Stimulated activated naive CD8-positive, alpha-beta T cell treated with anti-CD3 and anti-CD28 coated beads, Interleukin-15, amount 100 ng/mL, for 72 hours (primary cell): ENCODE measurements at regions not wholly inside any gene's neighbourhood (a gene's known extent, or its start where the extent isn't known, plus 50 kb on each side); places are given as distances from the start of the nearest gene placed in this dataset.
"Not testable (repeated sequence)": the region's sequence is repeated elsewhere in the genome, so short reads cannot be mapped to it uniquely, and the experiment has no call there.

ENCODE experiments used
- ATAC-seq: fragments of 150-1000 bp; cut with Tn5 transposase; 2 replicates; pipeline ENCODE4 v1.10.0; 2021; ENCODE audit warnings: mild to moderate bottlenecking, moderate library complexity
- DNase-seq, 2 donors: peaks; one replicate each; pipeline ENCODE4 v3.0.0; 2021 to 2022
- H3K27ac Mint-ChIP-seq, 2 donors: one replicate each; pipeline ENCODE4 v1.8.0; 2022; ENCODE audit warnings: mild to moderate bottlenecking in 2 of 2, mixed read lengths in 2 of 2, moderate library complexity in 2 of 2
- H3K27me3 Mint-ChIP-seq: one replicate; pipeline ENCODE4 v1.8.0; 2022; ENCODE audit warnings: mixed read lengths
- H3K4me1 Mint-ChIP-seq: one replicate; pipeline ENCODE4 v1.8.0; 2022; ENCODE audit warnings: mild to moderate bottlenecking, mixed read lengths
- H3K4me3 Mint-ChIP-seq, 2 donors: one replicate each; pipeline ENCODE4 v1.8.0; 2022; ENCODE audit warnings: mild to moderate bottlenecking in 2 of 2, mixed read lengths in 2 of 2, moderate library complexity in 1 of 2
- H3K9me3 Mint-ChIP-seq, 2 donors: one replicate each; pipeline ENCODE4 v1.8.0; 2022; ENCODE audit warnings: mixed read lengths in 2 of 2

- H3K9me3 Mint-ChIP-seq = no peaks in the 10 kb centered on the region
- no peaks in the 10 kb centered on the region for H3K4me1 Mint-ChIP-seq
- H3K27me3 Mint-ChIP-seq = no peaks in the 10 kb centered on the region
- H3K27ac Mint-ChIP-seq = no peak overlapping the region
- ATAC-seq (no peak), DNase-seq (no peak)
- no peak overlapping the region for H3K4me3 Mint-ChIP-seq
Measured at GRCh38 chr3:94776401-94776915, 713.6 kb downstream of the NSUN3 start.

- Mint-ChIP-seq H3K4me1 (no peaks in the 10 kb centered on the region), H3K4me3 (no peak overlapping the region), H3K27ac (no peak overlapping the region), H3K9me3 (no peaks in the 10 kb centered on the region), H3K27me3 (no peaks in the 10 kb centered on the region)
- ATAC-seq (no peak), DNase-seq (no peak)
Measured at GRCh38 chr3:94778289-94778688, 715.4 kb downstream of the NSUN3 start.

- no peak overlapping the region for H3K27ac Mint-ChIP-seq
- no peaks in the 10 kb centered on the region for H3K27me3 Mint-ChIP-seq
- H3K4me3 Mint-ChIP-seq = no peak overlapping the region
- no peaks in the 10 kb centered on the region for H3K9me3 Mint-ChIP-seq
- H3K4me1 Mint-ChIP-seq = no peaks in the 10 kb centered on the region
- DNase-seq (no peak), ATAC-seq (no peak)
Measured at GRCh38 chr3:94778814-94779494, 716.1 kb downstream of the NSUN3 start.

DNA sequence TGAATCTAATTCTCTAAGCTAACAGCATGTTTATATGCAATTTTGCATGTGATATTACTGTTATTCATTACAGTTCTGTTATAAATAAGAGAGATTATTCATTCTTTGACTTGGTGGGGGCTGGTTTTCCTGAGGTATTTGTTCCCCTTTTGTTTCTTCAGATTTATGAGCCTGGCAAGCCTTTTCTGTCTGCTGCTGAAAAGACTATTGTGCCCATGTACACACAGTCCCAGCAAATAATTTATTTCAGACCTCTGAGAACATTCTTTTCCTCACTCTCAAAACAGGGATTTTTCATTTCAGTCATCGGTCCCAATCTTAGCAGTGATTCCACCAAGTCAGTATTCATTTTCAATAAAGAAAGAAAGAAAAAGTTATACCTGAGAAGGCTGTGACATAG, 716.8 kb downstream of the NSUN3 start:
- DNase-seq (no peak), ATAC-seq (no peak)
- H3K27me3 Mint-ChIP-seq = no peaks in the 10 kb centered on the region
- H3K4me3 Mint-ChIP-seq = no peak overlapping the region
- H3K27ac Mint-ChIP-seq = no peak overlapping the region
- H3K9me3 Mint-ChIP-seq = no peaks in the 10 kb centered on the region
- H3K4me1 Mint-ChIP-seq = no peaks in the 10 kb centered on the region

DNA sequence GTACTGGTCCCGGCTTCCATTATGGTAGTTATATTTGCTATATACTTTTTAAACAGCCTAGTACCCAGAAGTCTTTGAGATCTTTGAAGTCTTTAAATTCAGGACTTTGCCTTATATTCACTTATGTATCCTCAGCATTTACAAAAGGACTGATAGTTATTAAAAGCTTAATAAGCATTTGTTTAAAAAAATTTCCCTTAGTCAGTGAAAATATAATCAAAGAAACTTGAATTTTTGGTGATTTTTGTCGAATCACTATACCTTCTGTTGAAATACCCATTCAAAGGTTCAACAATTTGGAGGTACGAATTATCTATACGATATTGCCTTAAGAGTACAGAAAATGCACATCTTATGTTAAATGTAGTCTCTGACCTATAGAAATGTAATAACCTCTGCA, 721.4 kb downstream of the NSUN3 start:
- Mint-ChIP-seq H3K27me3 (no peaks in the 10 kb centered on the region), H3K27ac (no peak overlapping the region), H3K4me3 (no peak overlapping the region), H3K4me1 (no peaks in the 10 kb centered on the region), H3K9me3 (no peaks in the 10 kb centered on the region)
- DNase-seq (no peak), ATAC-seq (no peak)

DNA sequence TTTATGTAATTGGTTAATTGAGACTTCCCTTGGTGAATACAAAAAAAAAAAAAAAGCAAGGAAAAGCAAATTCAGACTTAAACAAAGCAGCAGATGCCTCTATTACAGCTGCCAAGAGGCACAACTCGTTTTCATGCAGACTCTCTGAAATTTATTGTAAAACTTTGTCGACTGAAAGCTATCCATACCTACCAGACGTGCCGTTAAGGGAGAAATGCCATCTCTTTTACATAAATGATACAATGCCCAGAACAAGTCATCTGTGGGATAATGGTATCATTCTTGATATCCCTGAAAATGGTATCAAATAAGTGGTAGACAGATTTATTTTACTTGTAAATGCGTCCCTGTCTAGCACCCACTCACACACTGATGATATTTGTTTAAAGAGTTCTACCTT, 724.2 kb downstream of the NSUN3 start:
- H3K4me1 Mint-ChIP-seq = no peaks in the 10 kb centered on the region
- H3K27ac Mint-ChIP-seq = no peak overlapping the region

GRCh38 chr3:94787734-94788270, 724.9 kb downstream of the NSUN3 start:
- no peak for ATAC-seq
- Mint-ChIP-seq H3K27ac (no peak overlapping the region), H3K9me3 (peaks cover 4 to 6% of the 10 kb centered on the region in 2 donors), H3K27me3 (no peaks in the 10 kb centered on the region), H3K4me3 (no peak overlapping the region), H3K4me1 (no peaks in the 10 kb centered on the region)
- no peak for DNase-seq

More for the DNA sequence above, 724.2 kb downstream of the NSUN3 start:
- no peak for ATAC-seq
- Mint-ChIP-seq H3K4me3 (no peak overlapping the region), H3K27me3 (no peaks in the 10 kb centered on the region), H3K9me3 (no peaks in the 10 kb centered on the region)
- no peak for DNase-seq

GRCh38 chr3:94794563-94794962, 731.7 kb downstream of the NSUN3 start:
- no peak overlapping the region for H3K4me3 Mint-ChIP-seq

GRCh38 chr3:94799420-94800060, 736.7 kb downstream of the NSUN3 start:
- no peaks in the 10 kb centered on the region for H3K4me1 Mint-ChIP-seq
- H3K27ac Mint-ChIP-seq = no peak overlapping the region
- peaks cover 5 to 17% of the 10 kb centered on the region in 2 donors for H3K9me3 Mint-ChIP-seq
- H3K27me3 Mint-ChIP-seq = no peaks in the 10 kb centered on the region
- no peak for ATAC-seq
- no peak for DNase-seq
- H3K4me3 Mint-ChIP-seq = no peak overlapping the region

More at GRCh38 chr3:94794563-94794962, 731.7 kb downstream of the NSUN3 start:
- Mint-ChIP-seq H3K27ac (no peak overlapping the region), H3K4me1 (no peaks in the 10 kb centered on the region), H3K27me3 (no peaks in the 10 kb centered on the region), H3K9me3 (peaks cover 13 to 15% of the 10 kb centered on the region in 2 donors)
- ATAC-seq (no peak), DNase-seq (no peak)

DNA sequence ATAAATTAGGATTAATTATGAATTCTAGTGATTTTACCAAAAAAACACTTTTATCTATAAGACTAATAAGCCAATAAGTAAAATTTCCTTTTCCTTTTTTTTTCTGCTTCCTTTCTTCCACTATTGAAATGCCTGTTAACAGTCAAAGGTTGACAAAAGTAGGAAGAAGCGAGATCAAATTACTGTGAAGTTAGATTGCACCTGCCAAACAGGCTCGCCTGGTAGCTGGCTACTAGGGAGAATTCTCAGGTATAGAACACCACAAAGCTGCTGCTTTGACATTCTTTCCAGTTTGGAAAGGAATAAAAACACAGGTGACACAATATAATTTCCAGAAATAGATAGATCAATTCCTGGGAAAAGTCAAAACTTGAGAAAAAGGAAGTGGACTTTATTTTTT, 749.0 kb downstream of the NSUN3 start:
- ATAC-seq (no peak), DNase-seq (no peak)
- Mint-ChIP-seq H3K27me3 (no peaks in the 10 kb centered on the region), H3K4me1 (no peaks in the 10 kb centered on the region), H3K9me3 (peaks cover 0 to 5% of the 10 kb centered on the region in 2 donors), H3K27ac (no peak overlapping the region), H3K4me3 (no peak overlapping the region)

DNA sequence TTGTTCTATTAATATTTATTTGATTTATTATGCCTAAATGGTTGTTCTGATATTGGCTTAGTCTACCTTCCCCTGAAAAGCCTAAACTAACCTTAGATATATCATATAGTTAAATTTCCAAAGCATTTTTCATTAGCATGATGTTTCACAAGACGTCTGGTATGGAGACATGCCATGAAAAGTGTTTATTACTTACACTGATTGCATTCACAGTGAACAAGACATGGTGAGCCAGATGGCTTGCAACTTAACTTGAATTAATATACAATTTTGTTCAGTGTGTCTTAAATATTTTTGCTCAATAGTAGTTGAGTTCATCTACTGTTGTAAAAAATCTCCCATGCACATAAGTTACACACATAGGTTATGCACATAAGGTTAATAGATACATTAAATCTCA, 758.4 kb downstream of the NSUN3 start:
- H3K27me3 Mint-ChIP-seq = no peaks in the 10 kb centered on the region
- peaks cover 0 to 8% of the 10 kb centered on the region in 2 donors for H3K9me3 Mint-ChIP-seq
- no peaks in the 10 kb centered on the region for H3K4me1 Mint-ChIP-seq
- no peak overlapping the region for H3K4me3 Mint-ChIP-seq
- H3K27ac Mint-ChIP-seq = no peak overlapping the region
- DNase-seq (no peak), ATAC-seq (no peak)

- Mint-ChIP-seq H3K27me3 (no peaks in the 10 kb centered on the region), H3K4me1 (no peaks in the 10 kb centered on the region), H3K27ac (no peak overlapping the region), H3K9me3 (peaks cover 0 to 11% of the 10 kb centered on the region in 2 donors), H3K4me3 (no peak overlapping the region)
- DNase-seq (no peak), ATAC-seq (no peak)
Measured at GRCh38 chr3:94822298-94822697, 759.4 kb downstream of the NSUN3 start.

GRCh38 chr3:94846251-94846650, 783.4 kb downstream of the NSUN3 start:
- H3K4me1 Mint-ChIP-seq, DNase-seq, H3K4me3 Mint-ChIP-seq, ATAC-seq, H3K27me3 Mint-ChIP-seq, H3K9me3 Mint-ChIP-seq, H3K27ac Mint-ChIP-seq: not testable (repeated sequence)

GRCh38 chr3:94862703-94863102, 799.8 kb downstream of the NSUN3 start:
- Mint-ChIP-seq H3K27ac (no peak overlapping the region), H3K4me1 (no peaks in the 10 kb centered on the region)

DNA sequence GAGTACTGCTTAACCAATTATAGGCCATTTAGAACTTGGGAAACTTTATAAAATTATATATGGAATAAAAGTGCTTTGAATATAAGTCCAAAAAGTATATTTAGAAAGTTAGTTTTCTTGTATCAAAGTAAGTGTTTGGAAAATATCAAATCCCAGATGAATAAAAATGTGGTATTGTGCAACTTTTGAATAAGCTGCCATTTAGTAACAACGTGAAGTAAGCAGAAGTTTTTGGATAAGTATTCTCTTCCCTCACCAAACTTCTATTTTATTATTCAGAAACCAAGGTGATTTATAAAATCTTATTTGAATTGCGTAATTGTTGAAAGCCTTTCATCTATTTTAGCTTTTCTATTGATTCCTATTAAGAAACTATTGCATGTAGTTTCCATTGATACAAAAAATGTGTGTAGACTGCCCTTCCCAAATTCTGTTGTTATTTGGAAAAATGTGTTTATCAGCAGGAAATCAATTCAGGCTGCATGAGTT, 806.2 kb downstream of the NSUN3 start:
- H3K4me3 Mint-ChIP-seq = no peak overlapping the region
- H3K27ac Mint-ChIP-seq = no peak overlapping the region
- H3K4me1 Mint-ChIP-seq = no peaks in the 10 kb centered on the region
- H3K27me3 Mint-ChIP-seq = no peaks in the 10 kb centered on the region
- no peak for DNase-seq
- H3K9me3 Mint-ChIP-seq = peaks cover 5 to 9% of the 10 kb centered on the region in 2 donors
- no peak for ATAC-seq

More at GRCh38 chr3:94862703-94863102, 799.8 kb downstream of the NSUN3 start:
- DNase-seq = no peak
- Mint-ChIP-seq H3K9me3 (peaks cover 16 to 35% of the 10 kb centered on the region in 2 donors), H3K4me3 (no peak overlapping the region), H3K27me3 (no peaks in the 10 kb centered on the region)
- ATAC-seq = no peak

- ATAC-seq (no peak), DNase-seq (no peak)
- no peaks in the 10 kb centered on the region for H3K4me1 Mint-ChIP-seq
- no peaks in the 10 kb centered on the region for H3K27me3 Mint-ChIP-seq
- H3K9me3 Mint-ChIP-seq = no peaks in the 10 kb centered on the region
- no peak overlapping the region for H3K4me3 Mint-ChIP-seq
- H3K27ac Mint-ChIP-seq = no peak overlapping the region
Measured at GRCh38 chr3:94873751-94874150, 810.9 kb downstream of the NSUN3 start.
